ENCODE measurements at regions not wholly inside any gene's neighbourhood (a gene's known extent, or its start where the extent isn't known, plus 50 kb on each side); places are given as distances from the start of the nearest gene placed in this dataset.
"Not testable (repeated sequence)": the region's sequence is repeated elsewhere in the genome, so short reads cannot be mapped to it uniquely, and the experiment has no call there.

- intact Hi-C loops (cut with DNase I) = no loop called here
- 71 to 77% methylated on average over 1 of the region's 1 CpG for WGBS, 2 donors
- H3K27ac ChIP-seq (ENCODE audit: low read depth in 1 of 2, low read length in 2 of 2) = no peak overlapping the region
These were observed 50.9 kb upstream of the MITF start for GRCh38 chr3:69688400-69688799.

DNA sequence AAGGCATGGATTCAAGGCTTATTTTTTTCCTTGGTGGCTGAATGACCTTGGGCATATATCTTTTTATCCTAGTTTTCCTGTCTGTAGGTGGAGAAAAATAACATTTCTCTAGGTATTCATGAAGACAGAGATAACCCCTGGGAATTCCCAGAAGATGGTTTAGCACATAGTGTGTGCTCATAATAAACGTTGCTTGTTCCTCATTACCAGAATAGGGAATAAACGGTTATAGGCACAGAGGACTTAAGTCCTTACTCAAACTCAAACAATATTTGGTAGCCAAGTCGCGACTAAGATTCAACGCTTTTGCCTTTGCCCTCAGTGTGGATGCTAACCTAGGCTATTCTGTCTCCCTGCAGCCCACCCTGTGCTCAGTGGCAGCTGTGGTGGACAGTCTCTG, 51.6 kb upstream of the MITF start:
- intact Hi-C loops (cut with DNase I) = no loop called here
- Histone ChIP-seq H3K27me3 (ENCODE audit: control insufficient read depth in 1 of 2, insufficient read depth in 2 of 2, low read length in 1 of 2) (no peaks in the 10 kb centered on the region), H3K4me3 (ENCODE audit: low read length in 2 of 2) (no peak overlapping the region), H3K9me3 (ENCODE audit: control insufficient read depth, low read length) (no peaks in the 10 kb centered on the region), H3K4me1 (ENCODE audit: control insufficient read depth in 1 of 2, insufficient read depth in 2 of 2, low read length in 2 of 2) (no peaks in the 10 kb centered on the region), H3K27ac (ENCODE audit: low read depth in 1 of 2, low read length in 2 of 2) (no peak overlapping the region), H3K36me3 (ENCODE audit: control insufficient read depth in 1 of 2, insufficient read depth in 2 of 2, low read length in 1 of 2) (no peaks in the 10 kb centered on the region)
- 95 to 98% methylated on average over 5 of the region's 5 CpGs for WGBS, 2 donors
- no peak for DNase-seq
- ATAC-seq (ENCODE audit: low FRiP score) = no peak

More at GRCh38 chr3:69688400-69688799, 50.9 kb upstream of the MITF start:
- Histone ChIP-seq H3K27me3 (ENCODE audit: control insufficient read depth in 1 of 2, insufficient read depth in 2 of 2, low read length in 1 of 2) (no peaks in the 10 kb centered on the region), H3K4me3 (ENCODE audit: low read length in 2 of 2) (no peak overlapping the region), H3K4me1 (ENCODE audit: control insufficient read depth in 1 of 2, insufficient read depth in 2 of 2, low read length in 2 of 2) (no peaks in the 10 kb centered on the region), H3K36me3 (ENCODE audit: control insufficient read depth in 1 of 2, insufficient read depth in 2 of 2, low read length in 1 of 2) (no peaks in the 10 kb centered on the region), H3K9me3 (ENCODE audit: control insufficient read depth, low read length) (no peaks in the 10 kb centered on the region)
- no peak for DNase-seq
- ATAC-seq (ENCODE audit: low FRiP score) = no peak

- WGBS, 2 donors = 96 to 99% methylated on average over 3 of the region's 3 CpGs
- Histone ChIP-seq H3K27ac (ENCODE audit: low read depth in 1 of 2, low read length in 2 of 2) (no peak overlapping the region), H3K4me3 (ENCODE audit: low read length in 2 of 2) (no peak overlapping the region), H3K4me1 (ENCODE audit: control insufficient read depth in 1 of 2, insufficient read depth in 2 of 2, low read length in 2 of 2) (no peaks in the 10 kb centered on the region), H3K27me3 (ENCODE audit: control insufficient read depth in 1 of 2, insufficient read depth in 2 of 2, low read length in 1 of 2) (no peaks in the 10 kb centered on the region), H3K36me3 (ENCODE audit: control insufficient read depth in 1 of 2, insufficient read depth in 2 of 2, low read length in 1 of 2) (no peaks in the 10 kb centered on the region), H3K9me3 (ENCODE audit: control insufficient read depth, low read length) (no peaks in the 10 kb centered on the region)
- intact Hi-C loops (cut with DNase I) = no loop called here
- ATAC-seq (ENCODE audit: low FRiP score) (no peak), DNase-seq (no peak)
These were observed 53.2 kb upstream of the MITF start for GRCh38 chr3:69686056-69686455.

GRCh38 chr3:69684309-69684961, 54.8 kb upstream of the MITF start:
- H3K4me3 ChIP-seq (ENCODE audit: low read length in 2 of 2) = no peak overlapping the region
- DNase-seq (no peak), ATAC-seq (ENCODE audit: low FRiP score) (no peak)
- no peaks in the 10 kb centered on the region for H3K9me3 ChIP-seq (ENCODE audit: control insufficient read depth, low read length)
- no peak overlapping the region for H3K27ac ChIP-seq (ENCODE audit: low read depth in 1 of 2, low read length in 2 of 2)
- H3K36me3 ChIP-seq (ENCODE audit: control insufficient read depth in 1 of 2, insufficient read depth in 2 of 2, low read length in 1 of 2) = no peaks in the 10 kb centered on the region
- no peaks in the 10 kb centered on the region for H3K4me1 ChIP-seq (ENCODE audit: control insufficient read depth in 1 of 2, insufficient read depth in 2 of 2, low read length in 2 of 2)
- H3K27me3 ChIP-seq (ENCODE audit: control insufficient read depth in 1 of 2, insufficient read depth in 2 of 2, low read length in 1 of 2) = no peaks in the 10 kb centered on the region
- intact Hi-C loops (cut with DNase I) = no loop called here
- 89 to 92% methylated on average over 2 of the region's 2 CpGs for WGBS, 2 donors

- Histone ChIP-seq H3K27ac (ENCODE audit: low read depth in 1 of 2, low read length in 2 of 2) (no peak overlapping the region), H3K9me3 (ENCODE audit: control insufficient read depth, low read length) (no peaks in the 10 kb centered on the region), H3K4me3 (ENCODE audit: low read length in 2 of 2) (no peak overlapping the region), H3K36me3 (ENCODE audit: control insufficient read depth in 1 of 2, insufficient read depth in 2 of 2, low read length in 1 of 2) (no peaks in the 10 kb centered on the region), H3K4me1 (ENCODE audit: control insufficient read depth in 1 of 2, insufficient read depth in 2 of 2, low read length in 2 of 2) (no peaks in the 10 kb centered on the region), H3K27me3 (ENCODE audit: control insufficient read depth in 1 of 2, insufficient read depth in 2 of 2, low read length in 1 of 2) (no peaks in the 10 kb centered on the region)
- ATAC-seq (ENCODE audit: low FRiP score) (no peak), DNase-seq (no peak)
- WGBS, 2 donors = 45 to 52% methylated on average over 4 of the region's 4 CpGs
- intact Hi-C loops (cut with DNase I) = no loop called here
These were observed 56.0 kb upstream of the MITF start for GRCh38 chr3:69683082-69683806.

GRCh38 chr3:69677456-69677855, 61.8 kb upstream of the MITF start:
- not testable (repeated sequence) for H3K4me1 ChIP-seq (ENCODE audit: control insufficient read depth in 1 of 2, insufficient read depth in 2 of 2, low read length in 2 of 2); ATAC-seq (ENCODE audit: low FRiP score); H3K27me3 ChIP-seq (ENCODE audit: control insufficient read depth in 1 of 2, insufficient read depth in 2 of 2, low read length in 1 of 2); H3K36me3 ChIP-seq (ENCODE audit: control insufficient read depth in 1 of 2, insufficient read depth in 2 of 2, low read length in 1 of 2); H3K27ac ChIP-seq (ENCODE audit: low read depth in 1 of 2, low read length in 2 of 2); H3K9me3 ChIP-seq (ENCODE audit: control insufficient read depth, low read length); DNase-seq; H3K4me3 ChIP-seq (ENCODE audit: low read length in 2 of 2)
- 95% methylated on average over 19 to 30 of the region's 30 CpGs for WGBS, 2 donors
- intact Hi-C loops (cut with DNase I) = loop anchor here in 1 of 2 donors (10.0 kb wide), 2 partner anchors 243 to 513 kb away; no protein-coding TSS in a partner anchor

- Histone ChIP-seq H3K36me3 (ENCODE audit: control insufficient read depth in 1 of 2, insufficient read depth in 2 of 2, low read length in 1 of 2) (no peaks in the 10 kb centered on the region), H3K27ac (ENCODE audit: low read depth in 1 of 2, low read length in 2 of 2) (no peak overlapping the region), H3K4me1 (ENCODE audit: control insufficient read depth in 1 of 2, insufficient read depth in 2 of 2, low read length in 2 of 2) (no peaks in the 10 kb centered on the region), H3K9me3 (ENCODE audit: control insufficient read depth, low read length) (no peaks in the 10 kb centered on the region), H3K4me3 (ENCODE audit: low read length in 2 of 2) (no peak overlapping the region), H3K27me3 (ENCODE audit: control insufficient read depth in 1 of 2, insufficient read depth in 2 of 2, low read length in 1 of 2) (peaks cover 0 to 2% of the 10 kb centered on the region in 2 donors)
- WGBS, 2 donors = 74% methylated on average over 6 of the region's 6 CpGs
- no peak for DNase-seq
- ATAC-seq (ENCODE audit: low FRiP score) = no peak
- intact Hi-C loops (cut with DNase I) = loop anchor here in 1 of 2 donors (10.0 kb wide), 2 partner anchors 241 to 511 kb away; no protein-coding TSS in a partner anchor
These were observed 63.3 kb upstream of the MITF start for GRCh38 chr3:69675786-69676530.

- no peaks in the 10 kb centered on the region for H3K4me1 ChIP-seq (ENCODE audit: control insufficient read depth in 1 of 2, insufficient read depth in 2 of 2, low read length in 2 of 2)
- no peak overlapping the region for H3K4me3 ChIP-seq (ENCODE audit: low read length in 2 of 2)
- H3K9me3 ChIP-seq (ENCODE audit: control insufficient read depth, low read length) = no peaks in the 10 kb centered on the region
- no peaks in the 10 kb centered on the region for H3K36me3 ChIP-seq (ENCODE audit: control insufficient read depth in 1 of 2, insufficient read depth in 2 of 2, low read length in 1 of 2)
- H3K27me3 ChIP-seq (ENCODE audit: control insufficient read depth in 1 of 2, insufficient read depth in 2 of 2, low read length in 1 of 2) = peaks cover 0 to 2% of the 10 kb centered on the region in 2 donors
- intact Hi-C loops (cut with DNase I) = loop anchor here (5.0 to 10.0 kb wide), 3 partner anchors 240 to 512 kb away; no protein-coding TSS in a partner anchor
- no peak for ATAC-seq (ENCODE audit: low FRiP score)
- WGBS, 2 donors = 96% methylated on average over 3 of the region's 3 CpGs
- H3K27ac ChIP-seq (ENCODE audit: low read depth in 1 of 2, low read length in 2 of 2) = no peak overlapping the region
- DNase-seq = no peak
These were observed 64.5 kb upstream of the MITF start for GRCh38 chr3:69674752-69675151.

Data from aorta (tissue), 5 donors.